SK-N-SH (cell line): ENCODE measurements at regions not wholly inside any gene's neighbourhood (a gene's known extent, or its start where the extent isn't known, plus 50 kb on each side); places are given as distances from the start of the nearest gene placed in this dataset.

Experiments used
- CTCF ChIA-PET: fragments of 300-600, 350-600 bp; formaldehyde crosslinking; extraction: SDS; loops from one replicate; lab custom pipeline; 2021; lab: Yijun Ruan, JAX
- POLR2A ChIA-PET: fragments of 350-600 bp; sonication (Branson Sonifier 250); formaldehyde crosslinking; extraction: SDS; loops from one replicate; lab custom pipeline; 2020; ENCODE audit warnings: antibody characterized with exemption, inconsistent platforms; lab: Yijun Ruan, JAX
- DNase-seq: peaks from one replicate; pipeline ENCODE4 v3.0.0; 2012
- H2AFZ ChIP-seq: fragments of 200-600 bp; sonication (generic); 2 replicates; pipeline ENCODE4 v1.8.1; 2016; ENCODE audit warnings: antibody characterized with exemption, mild to moderate bottlenecking, low read depth
- H3F3A ChIP-seq: fragments of 200-600 bp; sonication (generic); replicated peaks from 2 replicates; pipeline ENCODE3; 2016; ENCODE audit warnings: antibody characterized with exemption, mild to moderate bottlenecking; ENCODE audit not compliant: insufficient read depth
- H3K27ac ChIP-seq, 2 experiments: fragments of 200-500 bp in 1 of 2; fragments of 200-600 bp in 1 of 2; sonication (Bioruptor generic) in 1 of 2; sonication (generic), shearing (Covaris generic) in 1 of 2; 2 replicates each; pipeline versions ENCODE4 v1.5.1 to v1.6.1; 2014 to 2016; ENCODE audit warnings: low read depth in 2 of 2, inconsistent platforms in 1 of 2, low read length in 1 of 2, mild to moderate bottlenecking in 1 of 2, mixed read lengths in 1 of 2
- H3K27me3 ChIP-seq: fragments of 200-600 bp; sonication (generic), shearing (Covaris generic); 2 replicates; pipeline ENCODE4 v1.6.1; 2016; ENCODE audit warnings: mixed run types; ENCODE audit not compliant: insufficient read depth
- H3K36me3 ChIP-seq, 2 experiments: fragments of 200-500 bp in 1 of 2; fragments of 200-600 bp in 1 of 2; sonication (Bioruptor generic) in 1 of 2; sonication (generic) in 1 of 2; replicated peaks in 1 of 2; 2 replicates each; pipeline versions ENCODE3 to v1.5.1; 2014 to 2016; ENCODE audit warnings: low read length in 1 of 2, mild to moderate bottlenecking in 1 of 2; ENCODE audit not compliant: insufficient read depth in 2 of 2, control insufficient read depth in 1 of 2
- H3K4me1 ChIP-seq, 2 experiments: fragments of 200-500 bp in 1 of 2; fragments of 200-600 bp in 1 of 2; sonication (Bioruptor generic) in 1 of 2; sonication (generic), shearing (Covaris generic) in 1 of 2; 2 replicates each; pipeline versions ENCODE4 v1.5.1 to v1.6.1; 2014 to 2016; ENCODE audit warnings: low read depth in 1 of 2, low read length in 1 of 2, mixed run types in 1 of 2; ENCODE audit not compliant: insufficient read depth in 2 of 2, control insufficient read depth in 1 of 2
- H3K4me2 ChIP-seq: fragments of 200-600 bp; sonication (generic), shearing (Covaris generic); 2 replicates; pipeline ENCODE4 v1.6.1; 2017; ENCODE audit warnings: mixed run types
- H3K4me3 ChIP-seq, 2 experiments: fragments of 200-500 bp in 1 of 2; fragments of 200-600 bp in 1 of 2; sonication (Bioruptor generic) in 1 of 2; sonication (generic), shearing (Covaris generic) in 1 of 2; 2 replicates each; pipeline versions ENCODE4 v1.5.1 to v1.8.1; 2014 to 2016; ENCODE audit warnings: low read depth in 2 of 2, inconsistent platforms in 1 of 2, low read length in 1 of 2, mild to moderate bottlenecking in 1 of 2, mixed read lengths in 1 of 2, moderate library complexity in 1 of 2
- H3K79me2 ChIP-seq: fragments of 200-600 bp; sonication (generic); 2 replicates; pipeline ENCODE4 v1.8.1; 2017; ENCODE audit warnings: mild to moderate bottlenecking; ENCODE audit not compliant: insufficient read depth
- H3K9ac ChIP-seq: fragments of 200-600 bp; sonication (generic); 2 replicates; pipeline ENCODE4 v1.6.1; 2017; ENCODE audit warnings: mixed run types
- H3K9me2 ChIP-seq: fragments of 200-600 bp; sonication (generic); 2 replicates; pipeline ENCODE4 v1.6.1; 2017; ENCODE audit warnings: mixed run types
- H3K9me3 ChIP-seq: fragments of 200-600 bp; sonication (generic); 2 replicates; pipeline ENCODE4 v1.6.1; 2017; ENCODE audit warnings: mixed run types, mild to moderate bottlenecking, moderate library complexity
- H4K20me1 ChIP-seq: fragments of 200-600 bp; sonication (generic); 2 replicates; pipeline ENCODE4 v1.6.1; 2017; ENCODE audit warnings: mild to moderate bottlenecking, mixed run types; ENCODE audit not compliant: insufficient read depth
- CHD2 ChIP-seq: fragments of 150-350 bp; IDR thresholded peaks from 2 replicates; pipeline ENCODE4 v1.6.1; 2018; ENCODE audit warnings: low read length; ENCODE audit not compliant: partially characterized antibody
- CTCF ChIP-seq: fragments of 200-600 bp; sonication (generic); IDR thresholded peaks from 2 replicates; pipeline ENCODE4 v1.6.1; 2017; ENCODE audit warnings: antibody characterized with exemption, mild to moderate bottlenecking, moderate library complexity
- ELF1 ChIP-seq: IDR thresholded peaks from 2 replicates; pipeline ENCODE4 v1.4.0; 2012
- EP300 ChIP-seq, 2 experiments: IDR thresholded peaks; 2 replicates each; pipeline versions ENCODE4 v1.4.0 to v1.6.1; 2012; ENCODE audit warnings: borderline replicate concordance in 1 of 2, low read depth in 1 of 2, low read length in 1 of 2
- FOSL2 ChIP-seq: IDR thresholded peaks from 2 replicates; pipeline ENCODE4 v1.4.0; 2012; ENCODE audit warnings: low read depth, mild to moderate bottlenecking, moderate library complexity, borderline replicate concordance
- FOXJ3 ChIP-seq: sonication (generic); formaldehyde crosslinking; IDR thresholded peaks from 2 replicates; pipeline ENCODE4 v1.5.1; 2020; ENCODE audit warnings: mild to moderate bottlenecking, missing genetic modification reagents
- GATA2 ChIP-seq: sonication (generic); formaldehyde crosslinking; IDR thresholded peaks from 2 replicates; pipeline ENCODE4 v1.5.0; 2020; ENCODE audit warnings: mild to moderate bottlenecking, missing genetic modification reagents
- RAD21 ChIP-seq: IDR thresholded peaks from 2 replicates; pipeline ENCODE4 v1.6.1; 2012; ENCODE audit warnings: mild to moderate bottlenecking, low read length
- RCOR1 ChIP-seq: fragments of 150-350 bp; IDR thresholded peaks from 2 replicates; pipeline ENCODE4 v1.6.1; 2017; ENCODE audit warnings: antibody characterized with exemption, low read length
- REST ChIP-seq: IDR thresholded peaks from 2 replicates; pipeline ENCODE4 v1.6.1; 2012; ENCODE audit warnings: mild to moderate bottlenecking, low read depth, low read length, moderate library complexity
- RFX5 ChIP-seq: IDR thresholded peaks from 2 replicates; pipeline ENCODE4 v1.6.1; 2012; ENCODE audit warnings: mild to moderate bottlenecking, improper control_type of control experiment, low read length
- SIN3A ChIP-seq: IDR thresholded peaks from 2 replicates; pipeline ENCODE4 v1.6.1; 2012; ENCODE audit warnings: low read depth, mild to moderate bottlenecking, low read length, moderate library complexity, borderline replicate concordance
- SMC3 ChIP-seq: IDR thresholded peaks from 2 replicates; pipeline ENCODE4 v1.6.1; 2012; ENCODE audit warnings: low read depth, low read length, improper control_type of control experiment
- TAF1 ChIP-seq: IDR thresholded peaks from 2 replicates; pipeline ENCODE4 v1.6.1; 2012; ENCODE audit warnings: low read depth, mild to moderate bottlenecking, low read length, moderate library complexity, borderline replicate concordance
- TEAD4 ChIP-seq: IDR thresholded peaks from 2 replicates; pipeline ENCODE4 v1.4.0; 2012; ENCODE audit warnings: mild to moderate bottlenecking, borderline replicate concordance; ENCODE audit not compliant: insufficient read depth
- USF2 ChIP-seq: fragments of 150-350 bp; IDR thresholded peaks from 2 replicates; pipeline ENCODE4 v1.6.1; 2017; ENCODE audit warnings: antibody characterized with exemption, low read length, low read depth, borderline replicate concordance
- YY1 ChIP-seq: IDR thresholded peaks from 2 replicates; pipeline ENCODE4 v1.4.0; 2012; ENCODE audit warnings: low read depth, mild to moderate bottlenecking
- WGBS: methylation state at CpG from one replicate; pipeline ENCODE4 v1.1.6; 2017; ENCODE audit warnings: low lambda C conversion rate; 5-methylcytosine and 5-hydroxymethylcytosine counted together
- TF ChIP-seq, protein P1 (sequence below): IDR thresholded peaks from 2 replicates; pipeline ENCODE4 v1.4.0; 2012; ENCODE audit warnings: low read depth, borderline replicate concordance

DNA sequence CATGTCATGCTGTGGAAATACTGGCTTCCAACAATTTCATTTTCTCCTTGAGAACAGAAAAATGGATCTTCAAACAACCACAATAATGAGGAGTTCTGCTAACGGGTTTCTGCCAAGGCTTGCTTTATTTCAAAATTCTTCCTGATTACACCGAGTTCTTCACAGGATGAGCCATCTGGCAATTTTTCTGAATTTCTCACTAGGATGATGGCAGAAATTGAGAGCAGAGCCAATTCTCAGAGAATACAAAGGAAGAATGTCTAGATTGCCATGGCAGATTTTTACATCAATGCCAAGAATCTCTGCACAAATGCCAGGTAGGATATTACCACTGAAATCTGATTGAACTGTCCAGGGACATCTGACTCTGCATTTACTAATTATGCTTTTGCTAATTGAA lies 619.0 kb upstream of the CHRM3 start:
- Histone ChIP-seq H3K79me2 (no peaks in the 10 kb centered on the region), H4K20me1 (no peaks in the 10 kb centered on the region), H3K4me1 (no peaks in the 10 kb centered on the region), H3K9ac (no peak overlapping the region), H3K27ac (no peak overlapping the region), H2AFZ (no peak overlapping the region), H3K4me2 (no peak overlapping the region), H3K36me3 (no peaks in the 10 kb centered on the region), H3K9me2 (no peaks in the 10 kb centered on the region), H3K9me3 (no peaks in the 10 kb centered on the region), H3K4me3 (no peak overlapping the region), H3K27me3 (no peaks in the 10 kb centered on the region), H3F3A (no peaks in the 10 kb centered on the region)
- ChIA-PET POLR2A (no interaction called here), CTCF (interaction anchor here (0.6 kb wide), 1 partner anchor 9 kb away, joined by 3 read pairs; no protein-coding TSS in a partner anchor)
- no peak for TF ChIP-seq FOSL2
- TF ChIP-seq ELF1, result no peak
- no peak for TF ChIP-seq FOXJ3
- no peak for TF ChIP-seq RCOR1
- TF ChIP-seq, protein P1, sequence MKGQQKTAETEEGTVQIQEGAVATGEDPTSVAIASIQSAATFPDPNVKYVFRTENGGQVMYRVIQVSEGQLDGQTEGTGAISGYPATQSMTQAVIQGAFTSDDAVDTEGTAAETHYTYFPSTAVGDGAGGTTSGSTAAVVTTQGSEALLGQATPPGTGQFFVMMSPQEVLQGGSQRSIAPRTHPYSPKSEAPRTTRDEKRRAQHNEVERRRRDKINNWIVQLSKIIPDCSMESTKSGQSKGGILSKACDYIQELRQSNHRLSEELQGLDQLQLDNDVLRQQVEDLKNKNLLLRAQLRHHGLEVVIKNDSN, result no peak
- no peak for TF ChIP-seq RFX5
- no peak for TF ChIP-seq RAD21
- TF ChIP-seq USF2, result no peak
- no peak for TF ChIP-seq CTCF
- TF ChIP-seq EP300 (IDR thresholded peaks at IDR 0.05; ENCODE audit: borderline replicate concordance in 1 of 2, low read depth in 1 of 2, low read length in 1 of 2), result no peak
- no peak for TF ChIP-seq GATA2 (CRISPR knock-in tag)
- no peak for TF ChIP-seq SIN3A
- TF ChIP-seq SMC3, result no peak
- no peak for TF ChIP-seq REST
- no peak for TF ChIP-seq CHD2
- no peak for TF ChIP-seq YY1
- TF ChIP-seq TAF1, result no peak
- TF ChIP-seq TEAD4, result no peak
- 41% methylated on average over 2 of the region's 2 CpGs for WGBS
- no peak for DNase-seq
